ENCODE measurements at regions not wholly inside any gene's neighbourhood (a gene's known extent, or its start where the extent isn't known, plus 50 kb on each side); places are given as distances from the start of the nearest gene placed in this dataset.

GRCh38 chr5:62931153-62931950 lies 352.7 kb downstream of the LRRC70 start:
- 83% methylated on average over 2 of the region's 3 CpGs for WGBS (ENCODE audit: insufficient coverage)
- intact Hi-C loops (cut with micrococcal nuclease) = no loop called here
- no peak overlapping the region for H3K4me3 ChIP-seq (ENCODE audit: low read length)
- H3K27me3 ChIP-seq (ENCODE audit: control insufficient read depth, insufficient read depth, low read length) = no peaks in the 10 kb centered on the region
- H3K36me3 ChIP-seq (ENCODE audit: control insufficient read depth, insufficient read depth, low read length) = no peaks in the 10 kb centered on the region
- no peak overlapping the region for H3K27ac ChIP-seq (ENCODE audit: low read length)
- no peak for DNase-seq
- no peak for TF ChIP-seq CTCF (IDR thresholded peaks at IDR 0.05)
- H3K9me3 ChIP-seq (ENCODE audit: control insufficient read depth, insufficient read depth, low read length) = no peaks in the 10 kb centered on the region
- H3K4me3 Mint-ChIP-seq = no peak overlapping the region
- peaks cover 0 to 6% of the 10 kb centered on the region in 2 donors for H3K9me3 Mint-ChIP-seq
- no peak overlapping the region for H3K27ac Mint-ChIP-seq
- H3K27me3 Mint-ChIP-seq (ENCODE audit: low read depth in 2 of 2) = no peaks in the 10 kb centered on the region
- H3K4me1 ChIP-seq (ENCODE audit: control insufficient read depth, insufficient read depth, low read length) = no peaks in the 10 kb centered on the region
- ATAC-seq = no peak
- no peaks in the 10 kb centered on the region for H3K4me1 Mint-ChIP-seq
- H3K36me3 Mint-ChIP-seq = no peaks in the 10 kb centered on the region

- intact Hi-C loops (cut with micrococcal nuclease) = no loop called here
- no peaks in the 10 kb centered on the region for H3K4me1 ChIP-seq (ENCODE audit: control insufficient read depth, insufficient read depth, low read length)
- Mint-ChIP-seq H3K4me3 (no peak overlapping the region), H3K27ac (no peak overlapping the region), H3K4me1 (no peaks in the 10 kb centered on the region), H3K9me3 (peaks cover 4 to 13% of the 10 kb centered on the region in 2 donors), H3K27me3 (ENCODE audit: low read depth in 2 of 2) (no peaks in the 10 kb centered on the region), H3K36me3 (no peaks in the 10 kb centered on the region)
- H3K27ac ChIP-seq (ENCODE audit: low read length) = no peak overlapping the region
- no peaks in the 10 kb centered on the region for H3K36me3 ChIP-seq (ENCODE audit: control insufficient read depth, insufficient read depth, low read length)
- no peaks in the 10 kb centered on the region for H3K27me3 ChIP-seq (ENCODE audit: control insufficient read depth, insufficient read depth, low read length)
- DNase-seq (no peak), ATAC-seq (no peak)
- no peak for TF ChIP-seq CTCF (IDR thresholded peaks at IDR 0.05)
- WGBS (ENCODE audit: insufficient coverage) = 59% methylated on average over 3 of the region's 3 CpGs
- no peak overlapping the region for H3K4me3 ChIP-seq (ENCODE audit: low read length)
- no peaks in the 10 kb centered on the region for H3K9me3 ChIP-seq (ENCODE audit: control insufficient read depth, insufficient read depth, low read length)
These were observed 343.6 kb downstream of the LRRC70 start for GRCh38 chr5:62922191-62922590.

DNA sequence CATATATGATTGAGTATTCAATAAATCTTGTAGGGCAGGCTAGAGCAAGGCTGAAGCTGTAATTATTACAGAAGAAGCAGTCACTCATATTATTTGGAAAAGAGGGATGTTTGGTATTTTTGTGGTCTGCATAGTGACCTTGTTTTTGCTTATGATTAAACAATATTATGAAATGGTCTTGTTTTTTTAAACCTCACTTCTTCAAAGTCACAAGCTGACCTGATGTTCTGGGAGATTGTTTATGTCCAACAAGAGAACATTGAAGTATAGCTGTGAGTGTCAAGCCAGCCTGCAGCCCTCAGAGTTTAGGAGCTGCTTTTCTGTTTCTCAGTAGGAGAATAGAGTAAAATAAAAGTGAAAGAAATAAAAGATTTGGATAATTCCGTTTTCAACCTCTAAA lies 342.2 kb downstream of the LRRC70 start:
- no peaks in the 10 kb centered on the region for H3K9me3 ChIP-seq (ENCODE audit: control insufficient read depth, insufficient read depth, low read length)
- WGBS (ENCODE audit: insufficient coverage) = 100% methylated on average over 1 of the region's 1 CpG
- Mint-ChIP-seq H3K36me3 (no peaks in the 10 kb centered on the region), H3K27ac (no peak overlapping the region), H3K9me3 (peaks cover 15 to 18% of the 10 kb centered on the region in 2 donors), H3K4me1 (no peaks in the 10 kb centered on the region), H3K4me3 (no peak overlapping the region), H3K27me3 (ENCODE audit: low read depth in 2 of 2) (no peaks in the 10 kb centered on the region)
- H3K4me3 ChIP-seq (ENCODE audit: low read length) = no peak overlapping the region
- no peaks in the 10 kb centered on the region for H3K27me3 ChIP-seq (ENCODE audit: control insufficient read depth, insufficient read depth, low read length)
- ATAC-seq (no peak), DNase-seq (no peak)
- intact Hi-C loops (cut with micrococcal nuclease) = no loop called here
- no peaks in the 10 kb centered on the region for H3K36me3 ChIP-seq (ENCODE audit: control insufficient read depth, insufficient read depth, low read length)
- no peak overlapping the region for H3K27ac ChIP-seq (ENCODE audit: low read length)
- no peaks in the 10 kb centered on the region for H3K4me1 ChIP-seq (ENCODE audit: control insufficient read depth, insufficient read depth, low read length)
- no peak for TF ChIP-seq CTCF (IDR thresholded peaks at IDR 0.05)

GRCh38 chr5:62909326-62909725 lies 330.7 kb downstream of the LRRC70 start:
- Histone ChIP-seq H3K36me3 (ENCODE audit: control insufficient read depth, insufficient read depth, low read length) (no peaks in the 10 kb centered on the region), H3K27ac (ENCODE audit: low read length) (no peak overlapping the region), H3K9me3 (ENCODE audit: control insufficient read depth, insufficient read depth, low read length) (no peaks in the 10 kb centered on the region), H3K4me1 (ENCODE audit: control insufficient read depth, insufficient read depth, low read length) (no peaks in the 10 kb centered on the region), H3K27me3 (ENCODE audit: control insufficient read depth, insufficient read depth, low read length) (no peaks in the 10 kb centered on the region), H3K4me3 (ENCODE audit: low read length) (no peak overlapping the region)
- ATAC-seq = no peak
- Mint-ChIP-seq H3K9me3 (peaks cover 4 to 5% of the 10 kb centered on the region in 2 donors), H3K27ac (no peak overlapping the region), H3K4me1 (no peaks in the 10 kb centered on the region), H3K4me3 (no peak overlapping the region), H3K36me3 (no peaks in the 10 kb centered on the region), H3K27me3 (ENCODE audit: low read depth in 2 of 2) (no peaks in the 10 kb centered on the region)
- no peak for TF ChIP-seq CTCF (IDR thresholded peaks at IDR 0.05)
- 77% methylated on average over 1 of the region's 1 CpG for WGBS (ENCODE audit: insufficient coverage)
- intact Hi-C loops (cut with micrococcal nuclease) = no loop called here
- DNase-seq = no peak
